ENCODE measurements at regions not wholly inside any gene's neighbourhood (a gene's known extent, or its start where the extent isn't known, plus 50 kb on each side); places are given as distances from the start of the nearest gene placed in this dataset.

- no peak overlapping the region for H3K4me3 ChIP-seq (ENCODE audit: low read depth, low read length)
- ChIA-PET CTCF (no interaction called here), POLR2A (no interaction called here)
- no peaks in the 10 kb centered on the region for H3K9me3 ChIP-seq (ENCODE audit: control insufficient read depth, insufficient read depth, low read length)
- TF ChIP-seq CTCF (IDR thresholded peaks at IDR 0.05; ENCODE audit: low read depth, low read length) = no peak
- no peaks in the 10 kb centered on the region for H3K27me3 ChIP-seq (ENCODE audit: control insufficient read depth, insufficient read depth, low read length)
- no peak for DNase-seq (ENCODE audit: low read depth, low spot score)
- H3K27ac ChIP-seq (ENCODE audit: low read depth, low read length) = no peak overlapping the region
Observed at GRCh38 chrX:26927419-26927818, 535.7 kb downstream of the PPP4R3C start.

- Histone ChIP-seq H3K27me3 (ENCODE audit: control insufficient read depth, insufficient read depth, low read length) (no peaks in the 10 kb centered on the region), H3K27ac (ENCODE audit: low read depth, low read length) (no peak overlapping the region), H3K4me3 (ENCODE audit: low read depth, low read length) (no peak overlapping the region), H3K9me3 (ENCODE audit: control insufficient read depth, insufficient read depth, low read length) (no peaks in the 10 kb centered on the region)
- DNase-seq (ENCODE audit: low read depth, low spot score) = no peak
- ChIA-PET POLR2A (no interaction called here), CTCF (no interaction called here)
- TF ChIP-seq CTCF (IDR thresholded peaks at IDR 0.05; ENCODE audit: low read depth, low read length) = no peak
Observed at GRCh38 chrX:26925088-26925487, 538.1 kb downstream of the PPP4R3C start.

- ChIA-PET CTCF (no interaction called here), POLR2A (no interaction called here)
- Histone ChIP-seq H3K27ac (ENCODE audit: low read depth, low read length) (no peak overlapping the region), H3K4me3 (ENCODE audit: low read depth, low read length) (no peak overlapping the region), H3K27me3 (ENCODE audit: control insufficient read depth, insufficient read depth, low read length) (no peaks in the 10 kb centered on the region), H3K9me3 (ENCODE audit: control insufficient read depth, insufficient read depth, low read length) (no peaks in the 10 kb centered on the region)
- TF ChIP-seq CTCF (IDR thresholded peaks at IDR 0.05; ENCODE audit: low read depth, low read length) = no peak
- no peak for DNase-seq (ENCODE audit: low read depth, low spot score)
Observed at GRCh38 chrX:26922278-26922677, 540.9 kb downstream of the PPP4R3C start.

- Histone ChIP-seq H3K27ac (ENCODE audit: low read depth, low read length) (no peak overlapping the region), H3K9me3 (ENCODE audit: control insufficient read depth, insufficient read depth, low read length) (no peaks in the 10 kb centered on the region), H3K4me3 (ENCODE audit: low read depth, low read length) (no peak overlapping the region), H3K27me3 (ENCODE audit: control insufficient read depth, insufficient read depth, low read length) (no peaks in the 10 kb centered on the region)
- DNase-seq (ENCODE audit: low read depth, low spot score) = no peak
- no peak for TF ChIP-seq CTCF (IDR thresholded peaks at IDR 0.05; ENCODE audit: low read depth, low read length)
- POLR2A ChIA-PET = no interaction called here
- CTCF ChIA-PET = no interaction called here
Observed at GRCh38 chrX:26918631-26919030, 544.5 kb downstream of the PPP4R3C start.

GRCh38 chrX:26916991-26917390 is 546.1 kb downstream of the PPP4R3C start:
- H3K27me3 ChIP-seq (ENCODE audit: control insufficient read depth, insufficient read depth, low read length) = no peaks in the 10 kb centered on the region
- H3K9me3 ChIP-seq (ENCODE audit: control insufficient read depth, insufficient read depth, low read length) = no peaks in the 10 kb centered on the region
- H3K4me3 ChIP-seq (ENCODE audit: low read depth, low read length) = no peak overlapping the region
- ChIA-PET POLR2A (no interaction called here), CTCF (no interaction called here)
- no peak for DNase-seq (ENCODE audit: low read depth, low spot score)
- no peak for TF ChIP-seq CTCF (IDR thresholded peaks at IDR 0.05; ENCODE audit: low read depth, low read length)
- H3K27ac ChIP-seq (ENCODE audit: low read depth, low read length) = no peak overlapping the region
